ENCODE measurements at regions not wholly inside any gene's neighbourhood (a gene's known extent, or its start where the extent isn't known, plus 50 kb on each side); places are given as distances from the start of the nearest gene placed in this dataset.

GRCh38 chr3:124553178-124553577 is 177.1 kb upstream of the UMPS start:
- WGBS, 2 experiments (ENCODE audit: extremely low coverage in 1 of 2, insufficient coverage in 1 of 2, insufficient read length in 1 of 2, insufficient replicate concordance in 2 of 2, low coverage in 1 of 2, low lambda C conversion rate in 2 of 2, missing lambda C conversion rate in 1 of 2) = 87% methylated on average over 3 of the region's 3 CpGs; no CpG with 5 or more reads in 1 of the 2 experiments
- no peak for FAIRE-seq
- no peak overlapping the region for H4K5ac ChIP-seq (ENCODE audit: insufficient read length, low read depth, low read length)
- TF ChIP-seq POLR2A (IDR thresholded peaks at IDR 0.05; ENCODE audit: control extremely low read depth in 1 of 2, low read depth in 2 of 2, low read length in 2 of 2) = no peak
- TF ChIP-seq SIN3A (conservative IDR thresholded peaks at IDR 0.05 in 1 of 2, IDR thresholded peaks at IDR 0.05 in 1 of 2; ENCODE audit: low read depth in 1 of 2, low read length in 2 of 2) = no peak
- TF ChIP-seq CHD2 (IDR thresholded peaks at IDR 0.05; ENCODE audit: low read length) = no peak
- no peak for TF ChIP-seq SP2 (IDR thresholded peaks at IDR 0.05; ENCODE audit: low read length)
- no peak for TF ChIP-seq SP4 (IDR thresholded peaks at IDR 0.05; ENCODE audit: low read length)
- TF ChIP-seq SIX5 (IDR thresholded peaks at IDR 0.05; ENCODE audit: low read depth, low read length) = no peak
- TF ChIP-seq ASH2L (IDR thresholded peaks at IDR 0.05; ENCODE audit: low read length) = no peak
- no peak for TF ChIP-seq TBP (IDR thresholded peaks at IDR 0.05; ENCODE audit: low read depth, low read length)
- TF ChIP-seq, protein P1, sequence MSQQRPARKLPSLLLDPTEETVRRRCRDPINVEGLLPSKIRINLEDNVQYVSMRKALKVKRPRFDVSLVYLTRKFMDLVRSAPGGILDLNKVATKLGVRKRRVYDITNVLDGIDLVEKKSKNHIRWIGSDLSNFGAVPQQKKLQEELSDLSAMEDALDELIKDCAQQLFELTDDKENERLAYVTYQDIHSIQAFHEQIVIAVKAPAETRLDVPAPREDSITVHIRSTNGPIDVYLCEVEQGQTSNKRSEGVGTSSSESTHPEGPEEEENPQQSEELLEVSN (IDR thresholded peaks at IDR 0.05) = no peak
- no peak for TF ChIP-seq PHF8 (conservative IDR thresholded peaks at IDR 0.05; ENCODE audit: low read depth, low read length)
- TF ChIP-seq SIRT6 (IDR thresholded peaks at IDR 0.05; ENCODE audit: low read length) = no peak
- TF ChIP-seq CREB1 (IDR thresholded peaks at IDR 0.05) = no peak
- no peak for TF ChIP-seq EZH2 (IDR thresholded peaks at IDR 0.05; ENCODE audit: low read depth, low read length, severe bottlenecking)
- no peak for TF ChIP-seq BACH1 (IDR thresholded peaks at IDR 0.05; ENCODE audit: low read length)
- TF ChIP-seq RNF2 (IDR thresholded peaks at IDR 0.05; ENCODE audit: borderline replicate concordance, low read depth, low read length, missing control alignments, poor library complexity, severe bottlenecking) = no peak

More at GRCh38 chr3:124553178-124553577, 177.1 kb upstream of the UMPS start:
- no peak overlapping the region for H2BK12ac ChIP-seq (ENCODE audit: low read depth, low read length)
- peaks cover 1% of the 10 kb centered on the region; the same call in 1 of the 2 replicates for H3K23me2 ChIP-seq (ENCODE audit: low read depth, low read length)
- no peak overlapping the region for H3K4me3 ChIP-seq (ENCODE audit: extremely low read depth in 1 of 4, insufficient read depth in 2 of 4, low read depth in 3 of 4, low read length in 4 of 4)
- H3K18ac ChIP-seq (ENCODE audit: extremely low read depth, low read length) = no peak overlapping the region
- H3K4ac ChIP-seq (replicated peaks; ENCODE audit: insufficient read length, low read depth, low read length) = no peak overlapping the region
- no peak overlapping the region for H4K8ac ChIP-seq (ENCODE audit: extremely low read depth, insufficient read depth, low read length)
- no peak overlapping the region for H3K23ac ChIP-seq (ENCODE audit: insufficient read length)
- no peak overlapping the region for H2BK15ac ChIP-seq (ENCODE audit: low read length)
- no peaks in the 10 kb centered on the region for H4K20me1 ChIP-seq (replicated peaks in 1 of 2; ENCODE audit: control insufficient read depth in 1 of 2, insufficient read depth in 2 of 2, low read length in 2 of 2)
- no peak overlapping the region for H3K27ac ChIP-seq (ENCODE audit: low read depth, low read length)
- ChIA-PET CTCF (ENCODE audit: partially characterized antibody) (interaction anchor here (1.7 to 7.1 kb wide), 5 partner anchors 10 to 202 kb away, joined by 3 to 56 read pairs (median 8); no protein-coding TSS in a partner anchor), POLR2A (ENCODE audit: partially characterized antibody) (no interaction called here)
- no peak overlapping the region for H2BK20ac ChIP-seq (ENCODE audit: low read length)
- no peak overlapping the region for H2BK120ac ChIP-seq (replicated peaks; ENCODE audit: low read depth, low read length)
- H3K79me2 ChIP-seq (ENCODE audit: control insufficient read depth in 1 of 2, insufficient read depth in 2 of 2, low read length in 2 of 2) = no peaks in the 10 kb centered on the region
- H3K9ac ChIP-seq (replicated peaks in 1 of 4; ENCODE audit: extremely low read depth in 1 of 4, low read depth in 3 of 4, low read length in 3 of 4) = no peak overlapping the region
- no peak overlapping the region for H3K14ac ChIP-seq (ENCODE audit: insufficient read length)
- DNase-seq (ENCODE audit: low read depth in 1 of 2, low spot score in 2 of 2) = no peak
- peaks cover 0 to 7% (median 4%) of the 10 kb centered on the region in 4 experiments; a peak in 3 of 7 replicates for H3K27me3 ChIP-seq (replicated peaks in 1 of 4; ENCODE audit: control insufficient read depth in 3 of 4, extremely low read depth in 1 of 4, insufficient read depth in 3 of 4, low read length in 3 of 4)
- H2AFZ ChIP-seq (ENCODE audit: low read length) = no peak overlapping the region
- no peaks in the 10 kb centered on the region for H3K79me1 ChIP-seq (ENCODE audit: low read depth, low read length)
- no peak overlapping the region for H3K56ac ChIP-seq (replicated peaks; ENCODE audit: insufficient read length, low read depth, low read length)
- no peak overlapping the region for H2AK5ac ChIP-seq (ENCODE audit: low read depth, low read length)
- H2BK5ac ChIP-seq (ENCODE audit: low read depth, low read length) = no peak overlapping the region
- no peaks in the 10 kb centered on the region for H3K36me3 ChIP-seq (ENCODE audit: control insufficient read depth in 2 of 4, insufficient read depth in 4 of 4, low read length in 3 of 4)
- no peak overlapping the region for H3K4me2 ChIP-seq (ENCODE audit: insufficient read depth in 1 of 2, low read depth in 2 of 2, low read length in 2 of 2)
- H3K9me3 ChIP-seq (ENCODE audit: insufficient read depth in 2 of 2, low read depth in 1 of 2, low read length in 1 of 2) = no peaks in the 10 kb centered on the region
- H4K91ac ChIP-seq (replicated peaks; ENCODE audit: insufficient read length, low read length) = no peak overlapping the region
- peaks cover 0 to 4% (median 2%) of the 10 kb centered on the region in 4 experiments; a peak in 3 of 7 replicates for H3K4me1 ChIP-seq (replicated peaks in 1 of 4; ENCODE audit: control insufficient read depth in 3 of 4, insufficient read depth in 4 of 4, low read length in 3 of 4)
